GM21737 (cell line): ENCODE measurements at regions not wholly inside any gene's neighbourhood (a gene's known extent, or its start where the extent isn't known, plus 50 kb on each side); places are given as distances from the start of the nearest gene placed in this dataset.

ENCODE experiments used
- ATAC-seq: cut with Tn5 transposase; IDR thresholded peaks from one replicate; pipeline ENCODE4 v1.9.1; 2021; ENCODE audit warnings: mild to moderate bottlenecking, moderate library complexity; ENCODE audit not compliant: unreplicated experiment

GRCh38 chr2:207256476-207257207, 90.9 kb upstream of the KLF7 start:
- ATAC-seq, result no peak

GRCh38 chr2:207257251-207258250, 91.8 kb upstream of the KLF7 start:
- ATAC-seq, result no peak

- no peak for ATAC-seq
These were observed 92.7 kb upstream of the KLF7 start for GRCh38 chr2:207258263-207258991.

GRCh38 chr2:207260021-207260420, 94.3 kb upstream of the KLF7 start:
- no peak for ATAC-seq

- no peak for ATAC-seq
These were observed 95.2 kb upstream of the KLF7 start for GRCh38 chr2:207260947-207261346.

- ATAC-seq, result no peak
These were observed 98.6 kb upstream of the KLF7 start for GRCh38 chr2:207264310-207264709.

GRCh38 chr2:207265332-207265731, 99.6 kb upstream of the KLF7 start:
- no peak for ATAC-seq

GRCh38 chr2:207265869-207266268, 100.1 kb upstream of the KLF7 start:
- no peak for ATAC-seq

- ATAC-seq, result no peak
These were observed 100.9 kb upstream of the KLF7 start for GRCh38 chr2:207266648-207267047.

GRCh38 chr2:207269038-207269437, 103.3 kb upstream of the KLF7 start:
- no peak for ATAC-seq

- no peak for ATAC-seq
These were observed 108.9 kb upstream of the KLF7 start for GRCh38 chr2:207274530-207275189.

GRCh38 chr2:207275779-207276178, 110.0 kb upstream of the KLF7 start:
- ATAC-seq, result no peak

- no peak for ATAC-seq
These were observed 110.5 kb upstream of the KLF7 start for GRCh38 chr2:207276248-207276647.

- ATAC-seq, result no peak
These were observed 111.1 kb upstream of the KLF7 start for GRCh38 chr2:207276858-207277257.

GRCh38 chr2:207279520-207279919, 113.8 kb upstream of the KLF7 start:
- no peak for ATAC-seq

- ATAC-seq, result no peak
These were observed 115.7 kb upstream of the KLF7 start for GRCh38 chr2:207281436-207281835.

GRCh38 chr2:207282916-207283315, 117.2 kb upstream of the KLF7 start:
- ATAC-seq, result no peak

GRCh38 chr2:207283356-207283755, 117.6 kb upstream of the KLF7 start:
- ATAC-seq, result no peak

- ATAC-seq, result no peak
These were observed 119.1 kb upstream of the KLF7 start for GRCh38 chr2:207284556-207285472.

- no peak for ATAC-seq
These were observed 119.7 kb upstream of the KLF7 start for GRCh38 chr2:207285473-207285815.
